Mesenchymal stem cell (in vitro differentiated cells and primary cell): ENCODE measurements at regions not wholly inside any gene's neighbourhood (a gene's known extent, or its start where the extent isn't known, plus 50 kb on each side); places are given as distances from the start of the nearest gene placed in this dataset.

Source experiments
- DNase-seq: peaks from one replicate; pipeline ENCODE4 v3.0.0-alpha.2; 2013
- H2AFZ ChIP-seq: one replicate; pipeline ENCODE4 v1.6.1; 2013; ENCODE audit warnings: low read depth, mild to moderate bottlenecking, control low read depth, inconsistent platforms, low read length, moderate library complexity
- H2AK5ac ChIP-seq: 2 replicates; pipeline ENCODE4 v1.6.1; 2013; ENCODE audit warnings: low read length, moderate library complexity, mild to moderate bottlenecking, inconsistent platforms; ENCODE audit not compliant: severe bottlenecking
- H2BK120ac ChIP-seq: one replicate; pipeline ENCODE4 v1.6.1; 2013; ENCODE audit warnings: low read depth, mild to moderate bottlenecking, inconsistent platforms, low read length, moderate library complexity
- H2BK12ac ChIP-seq, 2 experiments: one replicate each; pipeline ENCODE4 v1.6.1; 2013; ENCODE audit warnings: inconsistent platforms in 2 of 2, low read length in 2 of 2, mild to moderate bottlenecking in 2 of 2, moderate library complexity in 2 of 2, control low read depth in 1 of 2
- H2BK15ac ChIP-seq: one replicate; pipeline ENCODE4 v1.6.1; 2013; ENCODE audit warnings: mild to moderate bottlenecking, low read depth, inconsistent platforms; ENCODE audit not compliant: poor library complexity, severe bottlenecking
- H2BK5ac ChIP-seq: 2 replicates; pipeline ENCODE4 v1.6.1; 2013; ENCODE audit warnings: low read depth, mild to moderate bottlenecking, low read length, control low read depth, inconsistent platforms; ENCODE audit not compliant: poor library complexity, severe bottlenecking
- H3K14ac ChIP-seq, 2 experiments: one replicate each; pipeline ENCODE4 v1.6.1; 2013; ENCODE audit warnings: inconsistent platforms in 2 of 2, low read length in 2 of 2, control low read depth in 1 of 2, mild to moderate bottlenecking in 1 of 2, moderate library complexity in 1 of 2
- H3K18ac ChIP-seq, 2 experiments: one replicate each; pipeline ENCODE4 v1.6.1; 2013; ENCODE audit warnings: inconsistent platforms in 2 of 2, low read length in 2 of 2, control low read depth in 1 of 2, low read depth in 1 of 2, mild to moderate bottlenecking in 1 of 2
- H3K23ac ChIP-seq, 2 experiments: one replicate each; pipeline ENCODE4 v1.6.1; 2013; ENCODE audit warnings: inconsistent platforms in 2 of 2, low read length in 2 of 2, mild to moderate bottlenecking in 2 of 2, moderate library complexity in 2 of 2, control low read depth in 1 of 2
- H3K27ac ChIP-seq: 2 replicates; pipeline ENCODE4 v1.5.1; 2013; ENCODE audit warnings: mild to moderate bottlenecking, moderate library complexity, low read length, control low read depth, inconsistent platforms; ENCODE audit not compliant: poor library complexity, severe bottlenecking
- H3K27me3 ChIP-seq, 2 experiments: 2 replicates each; pipeline versions ENCODE4 v1.6.1 to v1.7.0; 2013; ENCODE audit warnings: low read length in 2 of 2, mild to moderate bottlenecking in 2 of 2, moderate library complexity in 2 of 2, control low read depth in 1 of 2, inconsistent platforms in 1 of 2; ENCODE audit not compliant: control insufficient read depth in 1 of 2, insufficient read depth in 1 of 2
- H3K36me3 ChIP-seq, 2 experiments: 2 replicates each; pipeline versions ENCODE4 v1.6.1 to v1.7.0; 2013; ENCODE audit warnings: low read length in 2 of 2, control low read depth in 1 of 2, inconsistent platforms in 1 of 2, low read depth in 1 of 2, mild to moderate bottlenecking in 1 of 2; ENCODE audit not compliant: insufficient read depth in 2 of 2, control insufficient read depth in 1 of 2
- H3K4ac ChIP-seq, 2 experiments: one replicate each; pipeline ENCODE4 v1.6.1; 2013; ENCODE audit warnings: inconsistent platforms in 2 of 2, low read length in 2 of 2, mild to moderate bottlenecking in 2 of 2, moderate library complexity in 2 of 2, control low read depth in 1 of 2, low read depth in 1 of 2
- H3K4me1 ChIP-seq: 2 replicates; pipeline ENCODE4 v1.6.1; 2013; ENCODE audit warnings: low read depth, low read length, control low read depth; ENCODE audit not compliant: control insufficient read depth, insufficient read depth
- H3K4me2 ChIP-seq: 2 replicates; pipeline ENCODE4 v1.6.1; 2013; ENCODE audit warnings: low read length, mild to moderate bottlenecking, inconsistent platforms; ENCODE audit not compliant: poor library complexity, severe bottlenecking
- H3K4me3 ChIP-seq, 2 experiments: 2 replicates each; pipeline versions ENCODE4 v1.5.1 to v1.7.0; 2013; ENCODE audit warnings: low read length in 2 of 2, mild to moderate bottlenecking in 2 of 2, control low read depth in 1 of 2, low read depth in 1 of 2; ENCODE audit not compliant: insufficient read depth in 1 of 2
- H3K79me1 ChIP-seq: replicated peaks from 2 replicates; pipeline ENCODE4 v1.6.1; 2013; ENCODE audit warnings: mild to moderate bottlenecking, control low read depth, low read length, inconsistent platforms; ENCODE audit not compliant: poor library complexity, severe bottlenecking
- H3K9ac ChIP-seq: 2 replicates; pipeline ENCODE4 v1.7.0; 2013; ENCODE audit warnings: mild to moderate bottlenecking, low read length, moderate library complexity
- H3K9me3 ChIP-seq: 2 replicates; pipeline ENCODE4 v1.7.0; 2013; ENCODE audit warnings: mild to moderate bottlenecking, low read length; ENCODE audit not compliant: control insufficient read depth
- H4K8ac ChIP-seq: one replicate; pipeline ENCODE4 v1.6.1; 2013; ENCODE audit warnings: inconsistent platforms, mild to moderate bottlenecking, low read length, moderate library complexity
- H4K91ac ChIP-seq: one replicate; pipeline ENCODE4 v1.6.1; 2013; ENCODE audit warnings: mild to moderate bottlenecking, low read length, inconsistent platforms
- WGBS: methylation state at CpG from one replicate; pipeline ENCODE4 v1.1.7; 2013; ENCODE audit warnings: mixed read lengths; 5-methylcytosine and 5-hydroxymethylcytosine counted together

GRCh38 chr22:19615001-19615461 lies 90.8 kb upstream of the CLDN5 start:
- Histone ChIP-seq H3K4me3 (no peak overlapping the region), H2BK120ac (no peak overlapping the region), H3K27me3 (peaks cover 34 to 81% of the 10 kb centered on the region in 2 experiments), H2BK12ac (no peak overlapping the region), H3K4ac (no peak overlapping the region), H3K18ac (no peak overlapping the region), H3K9me3 (no peaks in the 10 kb centered on the region), H3K27ac (no peak overlapping the region), H4K91ac (no peak overlapping the region), H4K8ac (no peak overlapping the region), H3K4me2 (no peak overlapping the region), H2AFZ (no peak overlapping the region), H2AK5ac (no peak overlapping the region), H3K79me1 (no peaks in the 10 kb centered on the region), H3K14ac (no peak overlapping the region), H3K9ac (no peak overlapping the region), H3K23ac (no peak overlapping the region), H2BK5ac (no peak overlapping the region), H2BK15ac (no peak overlapping the region), H3K36me3 (no peaks in the 10 kb centered on the region), H3K4me1 (no peaks in the 10 kb centered on the region)
- 79% methylated on average over 13 of the region's 13 CpGs for WGBS
- DNase-seq, result no peak

- no peak overlapping the region for H2BK15ac ChIP-seq
- no peaks in the 10 kb centered on the region for H3K9me3 ChIP-seq
Observed at GRCh38 chr22:19615867-19616581, 91.8 kb upstream of the CLDN5 start.

GRCh38 chr22:19619144-19620009 lies 94.9 kb upstream of the SEPTIN5 start:
- no peak overlapping the region for H3K9ac ChIP-seq
- no peak overlapping the region for H3K4me2 ChIP-seq
- H2BK12ac ChIP-seq, result no peak overlapping the region
- no peak overlapping the region for H2BK120ac ChIP-seq
- DNase-seq, result no peak
- H3K4me3 ChIP-seq, result no peak overlapping the region
- H2BK5ac ChIP-seq, result no peak overlapping the region
- H3K14ac ChIP-seq, result no peak overlapping the region
- H3K27me3 ChIP-seq, result peaks cover 33 to 86% of the 10 kb centered on the region in 2 experiments
- no peak overlapping the region for H3K27ac ChIP-seq
- no peak overlapping the region for H4K91ac ChIP-seq
- no peak overlapping the region for H2AK5ac ChIP-seq
- no peaks in the 10 kb centered on the region for H3K4me1 ChIP-seq
- no peak overlapping the region for H3K23ac ChIP-seq
- H3K36me3 ChIP-seq, result no peaks in the 10 kb centered on the region
- no peak overlapping the region for H2BK15ac ChIP-seq
- no peaks in the 10 kb centered on the region for H3K79me1 ChIP-seq
- no peaks in the 10 kb centered on the region for H3K9me3 ChIP-seq
- H2AFZ ChIP-seq, result no peak overlapping the region
- no peak overlapping the region for H3K4ac ChIP-seq
- WGBS, result 89% methylated on average over 8 of the region's 8 CpGs
- no peak overlapping the region for H3K18ac ChIP-seq
- H4K8ac ChIP-seq, result no peak overlapping the region

More at GRCh38 chr22:19615867-19616581, 91.8 kb upstream of the CLDN5 start:
- Histone ChIP-seq H3K4me3 (no peak overlapping the region), H3K4me1 (no peaks in the 10 kb centered on the region), H3K23ac (no peak overlapping the region), H3K27me3 (peaks cover 25 to 80% of the 10 kb centered on the region in 2 experiments), H2BK5ac (no peak overlapping the region), H3K4ac (no peak overlapping the region), H3K9ac (no peak overlapping the region), H3K79me1 (no peaks in the 10 kb centered on the region), H2AK5ac (no peak overlapping the region), H3K27ac (no peak overlapping the region), H2AFZ (no peak overlapping the region), H4K91ac (no peak overlapping the region), H4K8ac (no peak overlapping the region), H2BK120ac (no peak overlapping the region), H3K18ac (no peak overlapping the region), H3K14ac (no peak overlapping the region), H3K4me2 (no peak overlapping the region), H2BK12ac (no peak overlapping the region), H3K36me3 (no peaks in the 10 kb centered on the region)
- DNase-seq, result no peak
- WGBS, result 50% methylated on average over 9 of the region's 9 CpGs

GRCh38 chr22:19620742-19621371 lies 93.4 kb upstream of the SEPTIN5 start:
- no peak overlapping the region for H3K14ac ChIP-seq
- no peak overlapping the region for H2BK12ac ChIP-seq
- no peak for DNase-seq
- H3K36me3 ChIP-seq, result no peaks in the 10 kb centered on the region
- no peak overlapping the region for H2AFZ ChIP-seq
- no peak overlapping the region for H3K23ac ChIP-seq
- no peak overlapping the region for H3K4ac ChIP-seq
- H3K79me1 ChIP-seq, result no peaks in the 10 kb centered on the region
- no peak overlapping the region for H3K9ac ChIP-seq
- no peaks in the 10 kb centered on the region for H3K9me3 ChIP-seq
- H4K8ac ChIP-seq, result no peak overlapping the region
- H2BK5ac ChIP-seq, result no peak overlapping the region
- H4K91ac ChIP-seq, result no peak overlapping the region
- no peak overlapping the region for H3K18ac ChIP-seq
- H3K27ac ChIP-seq, result no peak overlapping the region
- H3K4me1 ChIP-seq, result no peaks in the 10 kb centered on the region
- H3K4me3 ChIP-seq, result no peak overlapping the region
- H3K4me2 ChIP-seq, result no peak overlapping the region
- H2BK120ac ChIP-seq, result no peak overlapping the region
- WGBS, result 88% methylated on average over 21 of the region's 21 CpGs
- no peak overlapping the region for H2BK15ac ChIP-seq
- no peak overlapping the region for H2AK5ac ChIP-seq
- H3K27me3 ChIP-seq, result peaks cover 34 to 84% of the 10 kb centered on the region in 2 experiments
